ENCODE measurements at regions not wholly inside any gene's neighbourhood (a gene's known extent, or its start where the extent isn't known, plus 50 kb on each side); places are given as distances from the start of the nearest gene placed in this dataset.

GRCh38 chr9:28668158-28668557, 1094.9 kb upstream of the C9orf72 start (continued):
- TF ChIP-seq CHD7 (IDR thresholded peaks at IDR 0.05; ENCODE audit: insufficient replicate concordance, low read length) (no peak), POLR2AphosphoS5 (IDR thresholded peaks at IDR 0.05; ENCODE audit: low read depth, low read length) (no peak), SAP30 (IDR thresholded peaks at IDR 0.05; ENCODE audit: insufficient read depth, insufficient replicate concordance, low read length) (no peak)
